Endothelial cell of umbilical vein (primary cell): ENCODE measurements at regions not wholly inside any gene's neighbourhood (a gene's known extent, or its start where the extent isn't known, plus 50 kb on each side); places are given as distances from the start of the nearest gene placed in this dataset.
"Not testable (repeated sequence)": the region's sequence is repeated elsewhere in the genome, so short reads cannot be mapped to it uniquely, and the experiment has no call there.

Source experiments
- CTCF ChIP-seq, 2 donors: IDR thresholded peaks; 1 replicate in 1 of 2; 2 replicates in 1 of 2; pipeline ENCODE4 v1.5.1; 2011; ENCODE audit warnings: low read length in 2 of 2, mild to moderate bottlenecking in 2 of 2, moderate library complexity in 2 of 2, control low read depth in 1 of 2, inconsistent platforms in 1 of 2, low read depth in 1 of 2; ENCODE audit not compliant: insufficient read depth in 1 of 2; ENCODE audit errors: extremely low read depth in 1 of 2
- JUN ChIP-seq: IDR thresholded peaks from 2 replicates; pipeline ENCODE4 v1.6.1; 2011; ENCODE audit warnings: borderline replicate concordance, low read depth; ENCODE audit not compliant: insufficient read length, insufficient read depth

- not testable (repeated sequence) for TF ChIP-seq CTCF (IDR thresholded peaks at IDR 0.05; ENCODE audit: extremely low read depth in 1 of 2, insufficient read depth in 1 of 2, low read depth in 1 of 2, low read length in 2 of 2); JUN
Measured at GRCh38 chr3:191927998-191928397, 467.0 kb downstream of the PYDC2 start.
